Spleen (tissue), 11 donors: ENCODE measurements at regions not wholly inside any gene's neighbourhood (a gene's known extent, or its start where the extent isn't known, plus 50 kb on each side); places are given as distances from the start of the nearest gene placed in this dataset.

Experiments
- DNase-seq: peaks from one replicate; pipeline ENCODE4 v3.0.0-alpha.2; 2020
- H3K27ac ChIP-seq, 8 donors: fragments of 200-600 bp; sonication (generic) in 7 of 8; 1 replicate in 4 of 8; 2 replicates in 4 of 8; pipeline versions ENCODE4 v1.5.0 to v1.8.0; 2016 to 2021; ENCODE audit warnings: inconsistent platforms in 4 of 8, mild to moderate bottlenecking in 4 of 8, moderate library complexity in 1 of 8
- H3K27me3 ChIP-seq, 7 donors: fragments of 200-600 bp; sonication (generic) in 6 of 7; replicated peaks in 1 of 7; 1 replicate in 4 of 7; 2 replicates in 3 of 7; pipeline versions ENCODE4 v1.5.0 to v1.8.0; 2016 to 2021; ENCODE audit warnings: inconsistent platforms in 3 of 7, mild to moderate bottlenecking in 1 of 7
- H3K36me3 ChIP-seq, 6 donors: fragments of 200-600 bp; sonication (generic) in 5 of 6; 1 replicate in 4 of 6; 2 replicates in 2 of 6; pipeline versions ENCODE4 v1.5.0 to v1.8.0; 2016 to 2021; ENCODE audit warnings: inconsistent platforms in 2 of 6
- H3K4me1 ChIP-seq, 6 donors: fragments of 200-600 bp; sonication (generic) in 5 of 6; 1 replicate in 3 of 6; 2 replicates in 3 of 6; pipeline versions ENCODE4 v1.5.0 to v1.8.0; 2016 to 2021; ENCODE audit warnings: inconsistent platforms in 3 of 6
- H3K4me3 ChIP-seq, 8 donors: fragments of 200-600 bp; sonication (generic) in 7 of 8; 1 replicate in 4 of 8; 2 replicates in 4 of 8; pipeline versions ENCODE4 v1.5.0 to v1.8.0; 2016 to 2021; ENCODE audit warnings: inconsistent platforms in 4 of 8, mild to moderate bottlenecking in 4 of 8, moderate library complexity in 2 of 8
- H3K9me3 ChIP-seq, 8 donors: fragments of 200-600 bp; sonication (generic) in 7 of 8; 1 replicate in 4 of 8; 2 replicates in 4 of 8; pipeline versions ENCODE4 v1.5.0 to v1.8.0; 2016 to 2021; ENCODE audit warnings: inconsistent platforms in 4 of 8
- CTCF ChIP-seq, 11 experiments: fragments of 200-600 bp in 7 of 11; fragments of 450-650 bp in 4 of 11; sonication (generic) in 4 of 11; IDR thresholded peaks in 8 of 11; conservative IDR thresholded peaks in 3 of 11; 1 replicate in 7 of 11; 2 replicates in 4 of 11; pipeline versions ENCODE4 v1.4.0 to v1.8.0; 2016 to 2021; ENCODE audit warnings: antibody characterized with exemption in 11 of 11, inconsistent platforms in 4 of 11, mild to moderate bottlenecking in 1 of 11
- POLR2A ChIP-seq, 3 donors: fragments of 450-650 bp; IDR thresholded peaks; one replicate each; pipeline ENCODE4 v1.5.1; 2017; ENCODE audit warnings: antibody characterized with exemption in 3 of 3, mild to moderate bottlenecking in 1 of 3
- POLR2AphosphoS5 ChIP-seq, 3 donors: sonication (generic); formaldehyde crosslinking; IDR thresholded peaks; one replicate each; pipeline ENCODE4 v1.5.1; 2017; ENCODE audit warnings: antibody characterized with exemption in 3 of 3
- WGBS, 5 donors: extraction: QIAGEN DNeasy Blood & Tissue Kit in 3 of 5; methylation state at CpG; one replicate each; pipeline versions ENCODE4 v1.1.5 to v1.1.7; 2013 to 2018; 5-methylcytosine and 5-hydroxymethylcytosine counted together
- intact Hi-C: fragments of 100-400 bp; cut with DNase I; formaldehyde crosslinking; loops from one replicate; pipeline ENCODE4 v1.15.0; 2023; ENCODE audit warnings: low total_unique reads
- donor health status: healthy with polysubstance abuse.
- donor health status: DM: no; HTN: no; CAD: no; lungs with moderate emphysema.
- donor health status: DM: no; HTN: no; CAD: no.
- donor health status: Bipolar disorder and iron deficiency.
- donor health status: healthy.
- donor health status: DM: no; HTN: no; CAD: no.
- donor health status: DM: yes; HTN: yes; CAD: no.

GRCh38 chr3:104536715-104537114 is 830.0 kb upstream of the ALCAM start:
- Histone ChIP-seq H3K4me3 (no peak overlapping the region), H3K4me1 (no peaks in the 10 kb centered on the region), H3K9me3 (peaks cover 0 to 21% (median 17%) of the 10 kb centered on the region in 8 donors), H3K36me3 (no peaks in the 10 kb centered on the region), H3K27me3 (no peaks in the 10 kb centered on the region), H3K27ac (no peak overlapping the region)
- no peak for DNase-seq
- intact Hi-C loops = no loop called here
- TF ChIP-seq POLR2A (IDR thresholded peaks at IDR 0.05) = no peak
- TF ChIP-seq POLR2AphosphoS5 (IDR thresholded peaks at IDR 0.05) = no peak
- no peak for TF ChIP-seq CTCF (IDR thresholded peaks at IDR 0.05 in 8 of 11, conservative IDR thresholded peaks at IDR 0.05 in 3 of 11)

GRCh38 chr3:104537323-104537722 is 829.4 kb upstream of the ALCAM start:
- DNase-seq = no peak
- H3K27me3 ChIP-seq = no peaks in the 10 kb centered on the region
- intact Hi-C loops = no loop called here
- H3K4me3 ChIP-seq = no peak overlapping the region
- H3K27ac ChIP-seq = no peak overlapping the region
- no peaks in the 10 kb centered on the region for H3K36me3 ChIP-seq
- H3K9me3 ChIP-seq = peaks cover 0 to 17% (median 12%) of the 10 kb centered on the region in 8 donors
- no peaks in the 10 kb centered on the region for H3K4me1 ChIP-seq
- no peak for TF ChIP-seq CTCF (IDR thresholded peaks at IDR 0.05 in 8 of 11, conservative IDR thresholded peaks at IDR 0.05 in 3 of 11)
- no peak for TF ChIP-seq POLR2AphosphoS5 (IDR thresholded peaks at IDR 0.05)
- TF ChIP-seq POLR2A (IDR thresholded peaks at IDR 0.05) = no peak
- WGBS, 5 donors = 73 to 90% (median 80%) methylated on average over 3 of the region's 3 CpGs

GRCh38 chr3:104546301-104546700 is 820.4 kb upstream of the ALCAM start:
- Histone ChIP-seq H3K27ac (no peak overlapping the region), H3K4me1 (no peaks in the 10 kb centered on the region), H3K36me3 (no peaks in the 10 kb centered on the region), H3K9me3 (no peaks in the 10 kb centered on the region), H3K27me3 (no peaks in the 10 kb centered on the region), H3K4me3 (no peak overlapping the region)
- TF ChIP-seq POLR2A (IDR thresholded peaks at IDR 0.05) (no peak), CTCF (IDR thresholded peaks at IDR 0.05 in 8 of 11, conservative IDR thresholded peaks at IDR 0.05 in 3 of 11) (no peak), POLR2AphosphoS5 (IDR thresholded peaks at IDR 0.05) (no peak)
- 85 to 94% (median 89%) methylated on average over 3 of the region's 3 CpGs for WGBS, 5 donors
- DNase-seq = no peak
- intact Hi-C loops = no loop called here

GRCh38 chr3:104547031-104547430 is 819.7 kb upstream of the ALCAM start:
- no peak for DNase-seq
- Histone ChIP-seq H3K27ac (no peak overlapping the region), H3K4me1 (no peaks in the 10 kb centered on the region), H3K36me3 (no peaks in the 10 kb centered on the region), H3K9me3 (no peaks in the 10 kb centered on the region), H3K27me3 (no peaks in the 10 kb centered on the region), H3K4me3 (no peak overlapping the region)
- TF ChIP-seq POLR2AphosphoS5 (IDR thresholded peaks at IDR 0.05) (no peak), POLR2A (IDR thresholded peaks at IDR 0.05) (no peak), CTCF (IDR thresholded peaks at IDR 0.05 in 8 of 11, conservative IDR thresholded peaks at IDR 0.05 in 3 of 11) (no peak)
- intact Hi-C loops = no loop called here
- 52 to 63% (median 56%) methylated on average over 3 of the region's 3 CpGs for WGBS, 5 donors
